Superior temporal gyrus (tissue), 1 donor: ENCODE measurements at regions not wholly inside any gene's neighbourhood (a gene's known extent, or its start where the extent isn't known, plus 50 kb on each side); places are given as distances from the start of the nearest gene placed in this dataset.
"Not testable (repeated sequence)": the region's sequence is repeated elsewhere in the genome, so short reads cannot be mapped to it uniquely, and the experiment has no call there.

Experiments
- DNase-seq: peaks from one replicate; pipeline ENCODE4 v3.0.0-alpha.2; 2016; ENCODE audit errors: extremely low spot score

DNA sequence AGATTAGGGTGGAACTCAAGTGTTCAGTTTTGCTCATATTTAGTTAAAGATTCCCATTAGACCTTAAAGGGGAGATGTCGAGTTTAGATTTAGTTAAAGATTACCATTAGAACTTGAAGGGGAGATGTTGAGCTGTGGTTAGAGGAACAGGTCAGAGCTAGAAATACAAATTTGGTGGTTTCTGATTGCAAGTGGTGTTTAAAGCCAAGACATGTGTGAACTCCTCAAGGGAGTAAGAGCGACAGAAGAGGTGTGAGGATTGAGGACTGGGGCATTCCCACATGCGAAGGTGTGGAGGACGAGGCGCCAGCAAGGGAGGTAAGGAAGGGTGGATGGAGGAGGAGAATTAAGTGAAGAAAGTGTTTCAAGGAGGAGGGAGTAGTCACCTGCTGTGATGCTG lies 168.6 kb downstream of the IER5 start:
- no peak for DNase-seq

DNA sequence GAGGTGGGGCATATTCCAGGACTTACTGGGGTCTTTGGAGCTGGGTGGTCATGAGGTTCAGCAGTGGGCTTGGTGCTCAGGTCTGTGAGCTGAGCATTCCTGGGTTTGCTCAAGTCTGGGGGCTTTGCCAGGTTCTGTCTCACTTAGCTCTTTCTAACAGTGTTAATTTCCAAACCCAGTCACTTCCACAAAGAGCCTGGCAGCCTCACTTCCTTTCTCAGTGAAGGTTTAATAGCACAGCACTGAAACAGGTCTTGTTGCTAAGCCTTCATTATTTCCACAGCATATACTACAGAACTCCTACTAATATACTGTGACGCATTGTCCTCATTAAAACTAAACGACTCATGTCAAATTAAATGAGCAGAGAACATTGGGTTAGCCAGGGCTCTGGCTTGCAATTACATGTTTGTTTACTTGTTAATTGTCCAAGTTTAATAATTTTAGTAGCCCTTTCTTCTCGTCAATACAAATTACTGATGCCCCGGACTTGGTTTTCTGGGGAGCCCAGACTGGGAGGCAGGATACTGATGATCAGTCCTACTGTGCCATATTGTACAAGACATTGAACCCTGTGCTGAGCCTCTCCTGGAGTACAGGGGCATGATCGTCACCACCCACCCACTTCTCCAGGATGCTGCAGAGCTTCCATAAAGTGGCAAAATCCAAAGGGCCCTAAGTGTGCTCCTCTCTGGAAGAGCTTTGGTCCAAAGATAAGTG lies 170.7 kb downstream of the IER5 start:
- peak; percentile 12 for DNase-seq

DNA sequence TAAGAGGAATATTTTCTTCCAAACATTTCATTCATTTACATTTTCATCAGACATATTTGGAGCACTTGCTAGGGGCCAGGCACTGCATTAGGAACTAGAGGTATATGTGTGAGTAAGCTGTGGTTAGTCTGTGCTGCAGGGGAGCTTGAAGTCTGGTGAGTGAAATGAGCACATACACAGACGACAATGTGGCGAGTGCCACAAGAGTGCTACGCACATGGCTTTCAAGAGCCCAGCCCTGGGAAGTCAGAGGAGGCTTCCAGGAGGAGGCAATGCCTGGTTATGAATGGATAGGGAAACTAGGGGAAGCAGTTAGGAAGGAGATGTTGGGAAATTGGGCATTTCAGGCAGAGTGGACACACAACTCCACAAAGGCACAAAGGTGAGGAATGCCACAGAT lies 171.8 kb downstream of the IER5 start:
- no peak for DNase-seq

DNA sequence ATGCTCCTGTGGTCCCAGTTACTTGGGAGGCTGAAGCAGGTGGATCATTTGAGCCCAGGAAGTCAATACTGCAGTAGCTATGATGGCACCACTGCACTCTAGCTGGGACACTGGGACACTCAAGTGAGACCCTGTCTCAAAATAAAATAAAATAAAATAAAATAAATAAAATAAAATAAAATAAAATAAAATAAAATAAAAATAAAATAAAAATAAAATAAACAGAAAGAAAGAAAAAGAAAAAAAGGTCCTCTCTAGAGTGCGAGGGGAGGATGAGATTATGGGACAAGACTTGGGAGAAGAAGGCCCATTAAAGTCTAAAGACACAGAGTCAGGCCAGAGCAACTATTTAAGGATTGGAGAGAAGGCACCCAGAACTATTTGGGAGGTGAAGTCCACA lies 172.5 kb downstream of the IER5 start:
- no peak for DNase-seq

DNA sequence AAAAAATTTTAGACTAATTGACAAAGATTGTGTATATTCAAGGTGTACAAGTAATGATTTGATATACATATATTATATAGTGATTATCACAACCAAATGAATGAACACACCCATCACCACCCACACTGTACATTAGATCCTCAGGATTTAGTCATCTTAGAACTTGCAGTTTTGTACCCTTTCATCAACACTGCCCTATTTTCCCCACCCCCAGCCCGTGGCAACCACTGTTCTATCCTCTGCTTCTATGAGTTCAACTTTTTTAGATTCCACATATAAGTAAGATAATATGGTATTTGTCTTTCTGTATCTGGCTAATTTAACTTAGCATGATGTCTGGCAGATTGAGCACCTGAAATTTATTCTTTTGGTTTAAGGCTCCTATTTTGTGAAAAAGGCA lies 173.6 kb downstream of the IER5 start:
- no peak for DNase-seq

DNA sequence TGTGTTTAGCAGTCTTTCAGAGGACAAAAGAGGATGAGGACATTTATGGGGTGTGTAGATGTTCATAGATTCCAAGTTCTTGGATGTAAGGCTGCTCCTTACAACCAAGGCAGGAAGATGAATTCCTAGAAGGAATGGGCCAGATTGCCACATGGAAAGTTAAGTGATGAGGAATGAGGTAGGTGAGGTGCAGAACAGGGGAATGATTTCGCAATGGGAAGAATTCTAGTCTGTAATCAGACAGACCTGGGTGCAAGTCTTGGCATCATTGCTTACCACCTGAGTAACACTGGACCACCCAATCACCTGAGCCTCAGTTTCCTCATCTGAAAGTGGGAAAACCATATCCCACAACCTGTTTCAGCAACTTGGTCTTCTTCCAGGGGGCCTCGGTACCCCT lies 174.9 kb downstream of the IER5 start:
- no peak for DNase-seq

DNA sequence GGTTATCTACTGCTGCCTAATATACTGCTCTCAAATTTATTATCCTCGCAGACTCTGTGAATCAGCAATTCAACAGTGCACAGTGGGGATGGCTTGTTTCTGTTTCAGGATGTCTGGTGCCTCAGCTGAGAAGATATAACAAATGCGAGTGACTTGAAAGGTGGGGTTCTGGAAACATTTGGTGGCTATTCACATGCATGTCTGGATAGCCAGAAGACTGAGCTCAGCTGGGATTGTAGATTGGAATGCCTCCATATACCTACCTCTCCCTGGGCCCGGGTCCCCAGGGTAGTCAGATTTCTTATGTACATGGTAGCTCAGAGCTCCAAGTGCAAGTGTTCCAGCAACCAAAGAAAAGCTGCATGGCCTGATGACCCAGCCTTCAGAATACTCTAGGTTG lies 176.3 kb downstream of the IER5 start:
- DNase-seq, result no peak

DNA sequence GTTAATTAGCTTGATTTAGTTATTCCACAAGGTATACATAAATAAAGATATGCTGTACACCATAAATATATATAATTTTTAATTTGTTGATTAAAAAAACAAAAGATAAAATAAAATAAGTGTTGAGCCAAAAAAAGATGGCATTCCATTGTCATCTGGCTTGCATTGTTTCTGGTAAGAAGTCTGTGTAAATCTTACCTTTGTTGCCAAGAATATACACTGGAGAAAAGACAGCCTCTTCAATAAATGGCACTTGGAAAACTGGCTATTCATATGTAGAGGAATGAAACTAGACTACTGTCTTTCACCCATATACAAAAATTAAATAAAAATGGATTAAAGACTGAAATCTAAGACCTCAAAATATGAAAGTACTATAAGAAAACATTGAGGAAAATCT lies 196.5 kb downstream of the IER5 start:
- no peak for DNase-seq

DNA sequence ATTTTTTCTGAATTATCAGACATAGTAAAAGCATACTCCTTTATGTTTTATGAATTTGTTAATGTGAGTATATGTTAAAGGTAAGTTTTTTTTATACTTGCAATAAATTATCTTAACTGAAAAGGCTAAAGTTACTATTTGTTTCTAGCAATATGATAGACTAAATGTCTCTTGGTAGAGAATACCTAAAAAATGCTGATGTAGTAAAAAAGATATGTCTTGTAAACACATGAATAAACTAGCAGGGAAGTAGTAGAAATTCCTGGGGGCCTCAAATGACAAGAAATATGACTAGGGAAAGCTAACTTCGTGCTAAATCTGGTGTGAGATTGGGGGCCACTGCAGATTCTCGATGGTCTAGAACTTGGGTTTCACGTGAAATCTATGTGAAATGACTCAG lies 188.1 kb upstream of the CACNA1E start:
- DNase-seq, result no peak

DNA sequence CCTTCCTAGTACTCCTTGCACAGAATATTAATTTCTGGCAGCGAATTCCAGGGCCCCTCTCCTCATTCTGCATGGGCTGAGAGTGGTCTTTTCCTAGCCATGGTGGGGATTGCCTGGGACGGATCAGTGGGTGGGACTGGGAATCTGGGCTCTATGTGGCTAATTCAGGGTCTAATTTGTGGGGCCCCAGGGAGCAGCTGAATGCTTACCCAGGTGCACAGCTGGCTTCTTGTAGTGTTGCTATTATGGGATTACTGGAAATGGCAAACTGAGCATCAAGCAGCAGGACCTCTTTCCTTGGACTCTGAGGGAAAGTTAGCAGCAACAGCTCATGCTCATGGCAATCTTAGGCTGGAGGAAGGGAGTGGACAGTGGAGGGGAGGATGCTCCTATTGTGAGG lies 187.1 kb upstream of the CACNA1E start:
- no peak for DNase-seq

DNA sequence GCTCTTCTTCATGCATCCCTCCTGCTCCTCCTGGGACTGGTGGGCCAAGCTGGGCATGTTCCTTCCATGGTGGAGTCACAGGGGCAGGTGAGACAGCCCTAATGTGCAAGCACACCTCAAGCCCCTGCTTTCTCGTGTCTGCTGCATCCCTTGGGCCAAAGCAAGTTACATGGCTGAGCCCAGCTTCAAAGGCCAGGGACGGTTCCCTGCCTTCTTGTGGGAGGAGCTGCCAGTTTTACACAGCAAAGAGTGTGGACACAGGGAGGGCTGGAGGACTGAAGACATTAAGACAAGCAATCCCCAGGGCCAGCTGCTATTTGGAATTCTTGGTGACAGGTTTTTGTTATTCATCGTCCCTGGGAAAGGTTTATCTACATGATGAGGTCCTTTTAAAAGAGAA lies 175.2 kb upstream of the CACNA1E start:
- DNase-seq, result no peak

DNA sequence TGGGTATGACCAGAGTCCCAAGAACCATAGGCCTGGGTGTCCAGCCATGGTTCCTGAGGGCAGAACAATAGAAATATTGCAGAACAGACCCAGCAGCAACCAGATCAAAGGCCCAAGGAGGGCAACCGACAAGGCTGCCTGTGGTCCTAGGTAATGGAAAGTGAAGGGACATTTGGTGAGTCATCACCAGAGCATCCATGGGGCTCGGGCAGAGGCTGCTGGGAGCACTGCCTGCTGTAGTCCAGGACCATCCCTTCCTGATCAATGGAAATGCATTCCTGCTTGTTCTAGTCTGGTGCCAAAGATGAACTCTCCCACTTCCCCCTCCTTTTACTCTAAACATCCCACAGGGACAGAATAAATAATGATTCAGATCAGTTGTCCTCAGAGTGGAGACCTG lies 172.8 kb upstream of the CACNA1E start:
- DNase-seq, result no peak

DNA sequence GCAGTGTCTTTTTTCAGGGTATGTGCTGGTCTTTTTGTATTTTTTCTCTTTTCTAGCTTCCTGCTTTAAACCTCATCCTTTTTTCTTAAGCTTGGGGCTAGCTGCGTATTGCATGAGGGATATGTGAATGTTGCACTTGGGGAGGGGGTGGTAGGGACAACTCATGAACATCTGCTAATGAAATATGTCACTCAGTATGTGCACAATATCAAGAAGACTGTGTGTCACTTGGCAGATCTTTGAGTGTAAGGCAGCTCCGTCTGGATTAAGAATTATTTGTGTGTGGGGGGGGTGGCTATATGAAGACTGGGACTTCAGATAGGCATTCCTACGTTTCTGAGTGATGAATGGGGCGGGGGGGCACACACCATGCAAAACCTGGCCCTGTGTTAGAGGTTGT lies 170.4 kb upstream of the CACNA1E start:
- no peak for DNase-seq

DNA sequence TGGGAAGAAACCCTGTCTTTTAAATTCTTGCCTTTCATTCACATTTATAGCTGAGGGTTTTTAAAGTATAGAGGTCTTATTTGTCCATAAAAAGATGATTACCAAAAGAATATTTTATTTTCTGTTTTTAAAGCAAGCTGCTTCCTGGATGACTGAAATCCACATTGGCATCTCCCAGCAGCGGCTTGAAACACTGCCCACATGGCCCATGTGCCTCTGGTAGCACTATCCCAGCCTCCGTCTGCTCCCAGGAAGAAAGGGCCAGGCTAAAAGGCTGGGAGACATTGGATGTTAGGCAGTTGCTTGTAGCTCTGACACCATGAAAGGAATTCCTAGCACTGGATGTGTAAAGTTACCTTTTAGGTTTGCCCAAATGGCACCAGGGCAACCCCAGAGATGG lies 169.9 kb upstream of the CACNA1E start:
- DNase-seq, result no peak

DNA sequence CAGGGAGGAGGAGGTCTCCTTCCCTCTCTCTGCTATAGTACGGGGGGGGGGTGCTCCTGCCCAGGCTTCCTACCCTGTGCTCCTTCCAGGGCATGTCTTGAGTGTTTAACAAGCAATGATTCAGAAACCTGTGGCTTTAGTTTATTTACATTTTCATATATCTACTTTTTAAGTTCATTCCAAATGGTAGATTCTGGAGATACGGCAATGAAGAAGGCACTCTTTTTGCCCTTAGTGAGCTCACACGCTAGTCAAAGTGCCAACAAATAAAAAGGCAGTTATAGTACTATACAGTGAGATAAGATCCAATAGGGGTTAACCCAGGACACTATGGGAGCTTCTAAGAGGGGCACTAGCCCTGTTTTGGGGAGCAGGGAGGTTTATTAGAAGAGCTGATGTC lies 169.3 kb upstream of the CACNA1E start:
- DNase-seq, result no peak

DNA sequence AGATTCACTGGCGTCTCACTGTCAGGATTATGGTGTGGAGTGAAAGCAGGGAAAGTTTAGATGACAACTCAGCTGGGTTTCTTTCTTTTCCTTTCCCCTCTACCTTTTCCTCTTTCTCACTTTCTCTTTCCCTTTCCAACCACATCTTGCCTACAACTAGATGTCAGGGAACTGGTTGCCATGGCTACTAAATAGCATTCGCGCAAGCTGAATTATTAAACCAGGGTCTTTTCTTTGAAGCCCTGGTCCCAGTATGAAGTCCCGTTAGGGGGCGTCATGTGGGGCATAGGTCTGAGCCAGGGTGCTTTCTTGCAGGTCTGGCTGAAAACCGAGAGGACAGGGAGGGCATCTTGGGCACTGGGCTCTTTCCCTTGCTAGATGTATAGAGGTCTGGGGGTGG lies 168.4 kb upstream of the CACNA1E start:
- DNase-seq, result no peak

DNA sequence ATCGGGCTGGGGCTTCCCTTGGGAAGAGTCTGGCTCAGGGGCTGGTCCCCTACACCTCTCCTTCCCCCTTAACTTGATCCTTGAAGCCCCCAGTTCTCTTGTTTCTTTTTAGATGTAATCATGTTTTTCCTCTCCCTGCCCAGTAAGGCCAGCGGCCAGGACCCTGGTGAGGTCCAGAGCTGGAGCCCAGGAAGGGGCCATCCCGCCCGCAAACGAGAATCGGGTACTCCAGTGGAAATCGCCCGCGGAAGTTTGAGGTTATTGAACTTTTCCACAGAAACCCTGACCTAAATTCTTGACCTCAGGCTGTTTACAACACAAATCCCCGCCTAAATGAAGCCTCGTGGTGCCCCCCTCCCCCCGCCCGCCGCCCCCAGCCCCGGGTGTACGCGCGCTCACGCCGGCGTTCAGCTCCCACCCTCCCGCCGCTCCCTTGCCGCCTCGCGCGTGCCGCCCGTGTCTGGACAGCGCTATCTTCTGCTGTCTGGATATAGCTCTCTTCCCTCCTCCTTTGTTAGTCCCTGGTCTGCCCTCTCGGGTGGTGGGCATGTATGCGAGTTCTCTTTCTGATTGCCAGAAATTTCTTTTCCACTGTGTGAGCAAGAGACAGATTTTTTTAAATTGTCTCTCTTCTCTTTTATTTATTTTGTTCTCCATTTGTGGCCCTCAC lies 165.9 kb upstream of the CACNA1E start:
- no peak for DNase-seq

DNA sequence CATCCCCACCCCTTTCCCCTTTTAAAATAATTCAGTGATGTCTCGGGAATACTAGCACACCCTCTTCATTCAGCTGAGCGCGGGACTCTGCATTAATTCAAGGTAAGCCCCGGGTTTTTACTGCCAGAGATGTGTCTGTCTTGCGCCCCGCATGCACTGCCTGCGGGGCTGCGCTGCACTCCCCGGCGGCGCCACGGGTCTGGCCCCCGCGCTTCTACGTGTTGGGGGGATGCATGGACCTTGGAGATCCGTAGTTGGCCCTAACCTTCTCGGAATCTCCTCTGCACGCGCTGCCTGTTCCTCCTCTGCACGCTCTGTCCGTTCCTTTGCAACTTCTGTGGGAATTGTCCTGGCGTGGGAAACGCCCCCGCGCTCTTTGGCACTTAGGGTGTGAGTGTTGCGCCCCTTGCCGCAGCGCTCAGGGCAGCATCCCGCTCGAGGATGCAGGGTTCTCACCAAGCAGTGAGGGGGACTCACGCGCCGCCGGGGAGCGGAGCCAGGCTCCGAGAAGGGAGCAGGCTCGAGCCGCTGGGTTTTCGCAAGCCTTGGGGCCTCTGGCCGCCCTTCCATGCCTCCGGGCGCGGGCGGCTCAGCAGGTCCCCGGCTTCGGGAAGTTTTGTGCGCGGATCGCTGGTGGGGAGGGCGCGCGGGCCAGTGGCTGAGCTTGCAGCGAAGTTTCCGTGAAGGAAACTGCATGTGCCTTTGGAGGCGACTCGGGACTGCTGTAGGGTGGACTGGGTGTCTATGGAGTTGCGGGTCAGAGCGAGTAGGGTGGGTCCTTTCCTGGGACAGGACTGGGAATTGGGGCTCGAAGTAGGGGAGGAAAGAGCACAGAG lies 165.1 kb upstream of the CACNA1E start:
- no peak for DNase-seq

DNA sequence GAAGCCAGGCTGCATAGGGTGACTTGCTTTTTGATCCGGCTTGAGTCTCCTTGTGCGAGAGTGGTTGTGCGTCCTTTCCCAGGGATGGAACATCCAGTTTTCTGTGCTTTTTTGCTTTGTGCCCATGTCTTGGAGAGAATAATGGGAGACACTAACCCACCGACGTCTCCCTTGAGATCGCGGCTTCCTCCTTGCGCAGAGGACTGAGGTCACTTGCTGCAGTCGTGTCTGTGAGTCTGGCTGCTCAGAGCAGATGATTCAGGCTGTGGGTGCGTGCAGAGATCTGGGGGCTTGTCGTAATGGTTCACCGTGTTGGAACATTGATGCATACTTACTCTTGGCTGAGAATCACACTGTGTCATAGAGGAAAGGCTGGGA lies 164.5 kb upstream of the CACNA1E start:
- no peak for DNase-seq

DNA sequence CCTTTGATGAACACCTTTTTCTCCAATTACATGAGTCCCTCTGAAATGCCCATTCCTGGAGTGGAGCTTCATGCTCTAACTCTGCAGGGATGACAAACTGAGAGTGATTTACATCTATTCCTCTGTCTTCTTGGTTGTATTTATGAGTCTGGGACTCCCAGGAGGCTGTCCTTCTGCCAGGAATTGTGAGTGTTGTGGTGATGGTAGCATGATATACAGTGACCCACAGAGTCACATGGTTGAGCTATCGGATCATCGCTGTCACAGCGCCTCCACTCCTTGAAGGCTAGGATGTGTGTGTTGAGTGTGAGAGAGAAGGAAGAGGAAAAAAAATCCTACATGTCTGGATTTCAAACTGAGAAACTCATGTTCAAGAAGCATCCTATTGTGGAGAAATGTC lies 163.4 kb upstream of the CACNA1E start:
- DNase-seq, result no peak

DNA sequence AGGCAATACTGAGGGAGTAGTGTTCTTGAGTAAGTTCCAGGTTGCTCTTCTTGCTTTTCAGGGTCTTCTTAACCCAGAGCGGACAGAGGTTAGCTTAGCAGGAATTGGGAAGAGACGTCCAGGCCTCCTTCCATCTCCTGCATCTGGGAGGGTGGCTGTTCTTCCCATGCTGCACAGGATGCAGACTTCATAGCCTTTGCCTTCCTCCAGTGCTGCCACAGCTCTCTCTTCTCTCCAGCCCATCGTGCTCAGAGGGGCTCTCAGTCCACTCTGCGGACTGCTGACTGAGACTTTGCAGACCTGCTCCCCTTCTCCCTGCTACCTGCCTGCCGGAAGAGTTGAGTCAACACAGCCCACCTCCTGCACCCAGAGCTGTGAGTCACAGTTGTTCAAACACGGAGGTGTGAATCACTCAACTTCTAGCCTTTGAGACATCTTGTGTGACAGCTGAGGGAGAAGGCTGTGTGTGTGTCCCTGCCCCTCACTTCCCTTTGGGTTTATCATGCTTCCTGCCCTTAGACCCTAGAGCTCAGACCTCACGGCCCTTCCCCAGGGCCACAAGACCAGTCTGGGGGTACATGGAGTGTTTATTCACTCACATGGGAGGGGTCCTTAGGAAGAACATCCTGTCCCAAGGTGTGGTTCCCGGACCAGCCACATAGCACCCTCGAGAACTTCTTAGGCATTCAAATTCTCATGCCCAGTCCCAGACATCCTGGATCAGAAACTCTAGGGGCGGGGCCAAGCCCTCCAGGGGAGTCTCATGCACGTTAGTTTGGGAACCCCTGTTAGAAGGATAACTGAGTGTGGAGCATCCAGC lies 158.3 kb upstream of the CACNA1E start:
- DNase-seq, result no peak

DNA sequence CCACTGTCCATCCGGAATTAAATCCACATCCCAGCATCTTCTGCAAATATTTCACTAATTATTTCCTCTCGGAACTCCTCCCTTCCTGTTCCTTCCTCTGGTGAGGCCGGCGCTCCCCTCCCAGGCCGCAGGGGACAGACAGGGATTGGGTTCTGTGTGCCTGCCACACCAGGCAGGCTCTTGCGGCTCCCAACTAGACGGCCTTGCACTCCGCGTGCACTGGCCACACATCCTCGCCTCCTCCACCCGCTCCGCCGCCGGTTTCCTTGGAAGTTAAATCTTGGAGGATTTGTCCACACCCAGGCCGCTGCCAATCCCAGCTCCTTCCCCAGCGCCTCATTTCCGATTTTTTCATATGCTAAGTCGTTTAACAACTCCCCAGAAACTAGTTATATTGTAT lies 157.6 kb upstream of the CACNA1E start:
- not testable (repeated sequence) for DNase-seq
